Fibroblast of lung (primary cell): ENCODE measurements at regions not wholly inside any gene's neighbourhood (a gene's known extent, or its start where the extent isn't known, plus 50 kb on each side); places are given as distances from the start of the nearest gene placed in this dataset.

Source experiments
- DNase-seq, 2 donors: peaks; one replicate each; pipeline versions ENCODE4 v3.0.0 to v3.0.0-alpha.2; 2010; ENCODE audit warnings: low read depth in 2 of 2
- H2AFZ ChIP-seq: 2 replicates; pipeline ENCODE4 v1.5.1; 2012; ENCODE audit warnings: low read length, control low read depth, inconsistent platforms
- H3K27ac ChIP-seq: 2 replicates; pipeline ENCODE4 v1.5.1; 2011; ENCODE audit warnings: low read length, control low read depth; ENCODE audit not compliant: insufficient read depth
- H3K27me3 ChIP-seq: 2 replicates; pipeline ENCODE4 v1.5.1; 2011; ENCODE audit warnings: mild to moderate bottlenecking, low read length; ENCODE audit not compliant: control insufficient read depth, insufficient read depth
- H3K36me3 ChIP-seq: 2 replicates; pipeline ENCODE4 v1.5.1; 2011; ENCODE audit warnings: low read length; ENCODE audit not compliant: control insufficient read depth, insufficient read depth
- H3K4me1 ChIP-seq: 2 replicates; pipeline ENCODE4 v1.5.1; 2011; ENCODE audit warnings: low read length; ENCODE audit not compliant: control insufficient read depth, insufficient read depth; ENCODE audit errors: extremely low read depth
- H3K4me2 ChIP-seq: 2 replicates; pipeline ENCODE4 v1.5.1; 2011; ENCODE audit warnings: low read length, control low read depth; ENCODE audit not compliant: insufficient read depth; ENCODE audit errors: extremely low read depth
- H3K4me3 ChIP-seq, 4 experiments: fragments of 200-600 bp in 1 of 4; sonication (generic) in 1 of 4; replicated peaks in 1 of 4; 2 replicates each; pipeline ENCODE4 v1.5.1; 2011 to 2016; ENCODE audit warnings: low read length in 4 of 4, low read depth in 3 of 4, mild to moderate bottlenecking in 3 of 4, control low read depth in 2 of 4, inconsistent platforms in 1 of 4, mixed read lengths in 1 of 4; ENCODE audit not compliant: insufficient read depth in 1 of 4; ENCODE audit errors: control extremely low read depth in 1 of 4
- H3K79me2 ChIP-seq: 2 replicates; pipeline ENCODE4 v1.5.1; 2012; ENCODE audit warnings: mild to moderate bottlenecking, low read length, inconsistent platforms; ENCODE audit not compliant: control insufficient read depth, insufficient read depth
- H3K9ac ChIP-seq: 2 replicates; pipeline ENCODE4 v1.5.1; 2011; ENCODE audit warnings: mild to moderate bottlenecking, low read length, control low read depth; ENCODE audit not compliant: insufficient read depth
- H3K9me3 ChIP-seq: 2 replicates; pipeline ENCODE4 v1.5.1; 2012; ENCODE audit warnings: low read depth, low read length; ENCODE audit not compliant: control insufficient read depth, insufficient read depth
- H4K20me1 ChIP-seq: 2 replicates; pipeline ENCODE4 v1.5.1; 2011; ENCODE audit warnings: low read length; ENCODE audit not compliant: control insufficient read depth, insufficient read depth; ENCODE audit errors: extremely low read depth
- CTCF ChIP-seq, 2 donors: IDR thresholded peaks in 1 of 2; conservative IDR thresholded peaks in 1 of 2; 1 replicate in 1 of 2; 2 replicates in 1 of 2; pipeline ENCODE4 v1.5.1; 2011 to 2012; ENCODE audit warnings: low read length in 2 of 2, control low read depth in 1 of 2, inconsistent platforms in 1 of 2, low read depth in 1 of 2, mild to moderate bottlenecking in 1 of 2
- EZH2 ChIP-seq: IDR thresholded peaks from 2 replicates; pipeline ENCODE4 v1.5.1; 2012; ENCODE audit warnings: low read length, control low read depth, mild to moderate bottlenecking; ENCODE audit errors: missing control alignments

GRCh38 chr22:49417833-49418232, 409.8 kb downstream of the BRD1 start:
- H3K36me3 ChIP-seq = no peaks in the 10 kb centered on the region
- no peaks in the 10 kb centered on the region for H4K20me1 ChIP-seq
- no peak overlapping the region for H3K4me2 ChIP-seq
- no peak overlapping the region for H2AFZ ChIP-seq
- no peak overlapping the region for H3K27ac ChIP-seq
- H3K79me2 ChIP-seq = no peaks in the 10 kb centered on the region
- no peak overlapping the region for H3K9ac ChIP-seq
- H3K4me1 ChIP-seq = no peaks in the 10 kb centered on the region
- TF ChIP-seq CTCF (conservative IDR thresholded peaks at IDR 0.05 in 1 of 2, IDR thresholded peaks at IDR 0.05 in 1 of 2; ENCODE audit: low read depth in 1 of 2, low read length in 2 of 2) (no peak), EZH2 (no peak)
- H3K9me3 ChIP-seq = no peaks in the 10 kb centered on the region
- DNase-seq = no peak
- no peaks in the 10 kb centered on the region for H3K27me3 ChIP-seq
- no peak overlapping the region for H3K4me3 ChIP-seq

GRCh38 chr22:49417326-49417725, 410.3 kb downstream of the BRD1 start:
- TF ChIP-seq EZH2 (no peak), CTCF (conservative IDR thresholded peaks at IDR 0.05 in 1 of 2, IDR thresholded peaks at IDR 0.05 in 1 of 2; ENCODE audit: low read depth in 1 of 2, low read length in 2 of 2) (no peak)
- no peaks in the 10 kb centered on the region for H3K79me2 ChIP-seq
- no peaks in the 10 kb centered on the region for H3K36me3 ChIP-seq
- no peak overlapping the region for H3K27ac ChIP-seq
- no peak overlapping the region for H2AFZ ChIP-seq
- no peak overlapping the region for H3K4me2 ChIP-seq
- no peaks in the 10 kb centered on the region for H3K9me3 ChIP-seq
- no peaks in the 10 kb centered on the region for H3K4me1 ChIP-seq
- no peak overlapping the region for H3K4me3 ChIP-seq
- no peaks in the 10 kb centered on the region for H4K20me1 ChIP-seq
- no peak overlapping the region for H3K9ac ChIP-seq
- H3K27me3 ChIP-seq = no peaks in the 10 kb centered on the region
- DNase-seq = no peak

- Histone ChIP-seq H3K27ac (no peak overlapping the region), H3K9me3 (no peaks in the 10 kb centered on the region), H3K4me3 (no peak overlapping the region), H2AFZ (no peak overlapping the region), H3K79me2 (no peaks in the 10 kb centered on the region), H3K27me3 (no peaks in the 10 kb centered on the region), H4K20me1 (no peaks in the 10 kb centered on the region), H3K4me2 (no peak overlapping the region), H3K9ac (no peak overlapping the region), H3K4me1 (no peaks in the 10 kb centered on the region), H3K36me3 (no peaks in the 10 kb centered on the region)
- DNase-seq = no peak
- TF ChIP-seq CTCF (conservative IDR thresholded peaks at IDR 0.05 in 1 of 2, IDR thresholded peaks at IDR 0.05 in 1 of 2; ENCODE audit: low read depth in 1 of 2, low read length in 2 of 2) (no peak), EZH2 (no peak)
Measured at GRCh38 chr22:49415151-49415951, 412.3 kb downstream of the BRD1 start.
